Heart right ventricle (tissue), 16 donors: ENCODE measurements at regions not wholly inside any gene's neighbourhood (a gene's known extent, or its start where the extent isn't known, plus 50 kb on each side); places are given as distances from the start of the nearest gene placed in this dataset.

Experiments
- ATAC-seq, 8 donors: fragments of 200-7000 bp; cut with Tn5 transposase; one replicate each; pipeline ENCODE4 v1.9.1; 2020; ENCODE audit warnings: mild to moderate bottlenecking in 8 of 8, moderate library complexity in 8 of 8, moderate number of reproducible peaks in 1 of 8
- DNase-seq, 2 donors: peaks; one replicate each; pipeline ENCODE4 v3.0.0-alpha.2; 2020
- H3K27ac ChIP-seq, 10 donors: fragments of 200-600 bp; sonication (generic) in 2 of 10; one replicate each; pipeline versions ENCODE4 v1.5.0 to v1.8.0; 2020 to 2022; ENCODE audit warnings: mild to moderate bottlenecking in 3 of 10
- H3K27me3 ChIP-seq, 7 donors: fragments of 200-600 bp; one replicate each; pipeline ENCODE4 v1.8.0; 2021 to 2022; ENCODE audit warnings: mild to moderate bottlenecking in 2 of 7
- H3K36me3 ChIP-seq, 9 donors: fragments of 200-600 bp; sonication (generic) in 1 of 9; one replicate each; pipeline versions ENCODE4 v1.5.0 to v1.8.0; 2020 to 2022; ENCODE audit warnings: mild to moderate bottlenecking in 2 of 9
- H3K4me1 ChIP-seq, 9 donors: fragments of 200-600 bp; sonication (generic) in 1 of 9; one replicate each; pipeline versions ENCODE4 v1.5.0 to v1.8.0; 2020 to 2022; ENCODE audit warnings: mild to moderate bottlenecking in 4 of 9
- H3K4me3 ChIP-seq, 10 donors: fragments of 200-600 bp; sonication (generic) in 2 of 10; one replicate each; pipeline versions ENCODE4 v1.5.0 to v1.8.0; 2020 to 2022; ENCODE audit warnings: mild to moderate bottlenecking in 7 of 10, moderate library complexity in 2 of 10
- H3K9me3 ChIP-seq, 11 donors: fragments of 200-600 bp in 10 of 11; sonication (generic) in 2 of 11; one replicate each; pipeline versions ENCODE4 v1.5.0 to v1.8.0; 2013 to 2022; ENCODE audit warnings: mild to moderate bottlenecking in 2 of 11, control low read depth in 1 of 11, moderate library complexity in 1 of 11
- WGBS, 2 donors: extraction: QIAGEN DNeasy Blood & Tissue Kit; methylation state at CpG; one replicate each; pipeline ENCODE4 v1.1.7; 2013; ENCODE audit warnings: inconsistent platforms in 1 of 2; 5-methylcytosine and 5-hydroxymethylcytosine counted together
- intact Hi-C, 10 donors: fragments of 100-400 bp; cut with DNase I; formaldehyde crosslinking; loops; one replicate each; pipeline versions ENCODE4 v1.11.1 to v1.14.2; 2022
- TF ChIP-seq, protein P1 (sequence below), 9 donors: fragments of 200-600 bp; sonication (generic) in 2 of 9; IDR thresholded peaks; one replicate each; pipeline versions ENCODE4 v1.5.0 to v1.8.0; 2021 to 2022; ENCODE audit warnings: antibody characterized with exemption in 9 of 9, mild to moderate bottlenecking in 5 of 9, moderate library complexity in 1 of 9
- donor health status: Arrhythmogenic right ventricular cardiomyopathy.
- donor health status: ischemic (EF 13 %, LVEDD 7.1; RV severe dilation, severe dysfunction).
- donor health status: healthy with polysubstance abuse.
- donor health status: DM: no; HTN: yes; CAD: no.
- donor health status: DM: no; HTN: no; CAD: no.
- donor health status: ischemic (EF 25% LVEDD 6.9; RV normal size, moderate dysfunction).
- donor health status: ischemic (EF 25% LVEDD 5.7; RV mildly dilated, moderate dysfunction).
- donor health status: healthy.
- donor health status: DM: yes; HTN: yes; CAD: no.
- donor health status: Ischemic cardiomyopathy.
- donor health status: ischemic (EF 35%, LVEDD 5.7; RV mildly dilated, moderate dysfunction).
- donor health status: nonischemic (EF 11% LVEDD 7.7; RV severe dilation, severe dysfunction).
- donor health status: DM: yes; HTN: yes; CAD: no.
- donor health status: PGD.
- donor health status: ischemic (EF 29% LVEDD 5.4; RV normal size, mild dysfunction).
- donor health status: nonischemic (EF 23%, LVEDD 6.1; RV moderate dilation, normal function).

DNA sequence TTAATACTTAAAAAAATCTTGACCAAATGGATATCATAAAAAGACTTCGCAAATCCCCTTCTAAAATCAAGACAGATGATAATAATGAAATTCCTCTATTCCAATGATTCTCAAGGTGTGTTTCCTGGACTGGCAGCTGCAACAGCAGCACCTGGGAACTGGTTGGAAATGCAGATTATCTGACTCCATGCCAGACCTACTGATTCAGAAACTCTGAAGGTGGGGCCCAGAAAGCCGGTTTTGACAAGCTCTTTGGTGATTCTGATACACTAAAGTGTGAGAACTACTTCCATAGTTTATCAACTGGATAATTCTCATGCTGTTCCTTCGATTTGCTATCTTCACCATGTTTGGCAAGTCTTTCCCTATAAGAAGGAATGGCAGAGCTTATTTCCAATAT, 252.1 kb downstream of the COL12A1 start:
- no peaks in the 10 kb centered on the region for H3K4me1 ChIP-seq
- H3K9me3 ChIP-seq, result peaks cover 0 to 37% (median 10%) of the 10 kb centered on the region in 11 donors

DNA sequence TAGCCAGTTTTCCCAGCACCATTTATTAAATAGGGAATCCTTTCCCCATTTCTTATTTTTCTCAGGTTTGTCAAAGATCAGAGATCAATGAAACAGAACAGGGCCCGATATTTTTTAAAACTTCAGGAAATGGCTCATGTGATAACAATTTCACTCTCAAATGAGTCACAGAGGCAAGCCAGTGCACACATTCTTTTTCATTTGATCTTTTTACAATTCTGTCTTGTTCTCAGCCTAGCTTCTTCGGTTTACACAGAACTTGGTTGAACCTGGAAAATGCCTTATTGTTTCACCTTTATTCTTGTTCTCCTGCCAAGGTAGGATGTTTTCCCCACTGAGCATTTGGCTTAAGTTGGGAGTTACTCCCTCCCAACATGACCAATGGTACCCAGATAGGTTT, 258.9 kb downstream of the COL12A1 start:
- Histone ChIP-seq H3K9me3 (peaks cover 0 to 14% (median 4%) of the 10 kb centered on the region in 11 donors), H3K4me1 (no peaks in the 10 kb centered on the region), H3K27ac (no peak overlapping the region), H3K4me3 (no peak overlapping the region), H3K36me3 (no peaks in the 10 kb centered on the region), H3K27me3 (no peaks in the 10 kb centered on the region)
- intact Hi-C loops, result no loop called here
- DNase-seq, result no peak
- TF ChIP-seq, protein P1, sequence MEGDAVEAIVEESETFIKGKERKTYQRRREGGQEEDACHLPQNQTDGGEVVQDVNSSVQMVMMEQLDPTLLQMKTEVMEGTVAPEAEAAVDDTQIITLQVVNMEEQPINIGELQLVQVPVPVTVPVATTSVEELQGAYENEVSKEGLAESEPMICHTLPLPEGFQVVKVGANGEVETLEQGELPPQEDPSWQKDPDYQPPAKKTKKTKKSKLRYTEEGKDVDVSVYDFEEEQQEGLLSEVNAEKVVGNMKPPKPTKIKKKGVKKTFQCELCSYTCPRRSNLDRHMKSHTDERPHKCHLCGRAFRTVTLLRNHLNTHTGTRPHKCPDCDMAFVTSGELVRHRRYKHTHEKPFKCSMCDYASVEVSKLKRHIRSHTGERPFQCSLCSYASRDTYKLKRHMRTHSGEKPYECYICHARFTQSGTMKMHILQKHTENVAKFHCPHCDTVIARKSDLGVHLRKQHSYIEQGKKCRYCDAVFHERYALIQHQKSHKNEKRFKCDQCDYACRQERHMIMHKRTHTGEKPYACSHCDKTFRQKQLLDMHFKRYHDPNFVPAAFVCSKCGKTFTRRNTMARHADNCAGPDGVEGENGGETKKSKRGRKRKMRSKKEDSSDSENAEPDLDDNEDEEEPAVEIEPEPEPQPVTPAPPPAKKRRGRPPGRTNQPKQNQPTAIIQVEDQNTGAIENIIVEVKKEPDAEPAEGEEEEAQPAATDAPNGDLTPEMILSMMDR (IDR thresholded peaks at IDR 0.05), result no peak
- ATAC-seq, result no peak
- 67 to 70% methylated on average over 2 of the region's 2 CpGs for WGBS, 2 donors

More for the DNA sequence above, 252.1 kb downstream of the COL12A1 start:
- WGBS, 2 donors, result 66 to 77% methylated on average over 3 of the region's 3 CpGs
- H3K36me3 ChIP-seq, result no peaks in the 10 kb centered on the region
- DNase-seq (no peak), ATAC-seq (no peak)
- no peak overlapping the region for H3K4me3 ChIP-seq
- H3K27ac ChIP-seq, result no peak overlapping the region
- TF ChIP-seq, protein P1 (IDR thresholded peaks at IDR 0.05), result no peak
- intact Hi-C loops, result no loop called here
- H3K27me3 ChIP-seq, result no peaks in the 10 kb centered on the region

DNA sequence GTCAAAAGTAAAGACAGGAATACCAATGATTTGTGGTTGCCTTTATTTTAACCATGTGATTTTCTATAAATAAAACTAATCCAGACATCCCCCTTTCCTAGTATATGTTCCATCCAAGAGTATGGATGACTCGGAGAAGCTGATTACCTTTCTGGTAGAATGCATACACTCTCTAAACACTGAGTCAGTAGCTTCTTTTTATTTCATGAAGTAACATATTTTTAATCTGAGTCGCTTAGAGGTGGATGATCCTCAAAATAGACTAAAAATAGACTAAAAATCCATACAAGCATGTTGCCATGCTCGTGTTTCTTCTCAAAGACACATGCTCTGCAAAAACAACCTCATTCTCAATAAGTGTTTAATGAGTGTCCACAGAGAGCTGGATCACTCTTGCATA, 263.7 kb downstream of the COL12A1 start:
- 67 to 70% methylated on average over 3 of the region's 3 CpGs for WGBS, 2 donors
- no peaks in the 10 kb centered on the region for H3K36me3 ChIP-seq
- H3K27me3 ChIP-seq, result no peaks in the 10 kb centered on the region
- no peak overlapping the region for H3K27ac ChIP-seq
- H3K9me3 ChIP-seq, result no peaks in the 10 kb centered on the region
- H3K4me1 ChIP-seq, result no peaks in the 10 kb centered on the region
- intact Hi-C loops, result no loop called here
- H3K4me3 ChIP-seq, result no peak overlapping the region
- DNase-seq, result no peak
- TF ChIP-seq, protein P1 (IDR thresholded peaks at IDR 0.05), result no peak
- ATAC-seq, result no peak

DNA sequence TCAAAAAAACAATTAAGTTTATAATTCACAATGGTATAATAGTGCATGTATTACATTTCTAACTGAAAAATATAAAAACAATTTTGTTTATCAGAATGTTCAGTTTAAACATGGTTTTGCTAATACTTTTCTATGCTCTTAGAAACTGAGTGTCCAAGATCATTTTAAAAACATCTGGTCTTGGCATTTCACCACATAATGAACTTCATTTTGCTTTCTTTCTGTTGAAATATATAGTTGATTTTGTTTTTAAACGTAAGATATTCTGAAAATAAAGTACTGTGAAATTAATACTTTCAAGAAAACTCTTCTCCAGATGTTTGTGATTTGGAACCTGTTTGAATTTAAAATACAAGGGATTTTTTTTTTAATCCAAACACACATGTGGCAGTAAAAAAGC, 264.4 kb downstream of the COL12A1 start:
- no peak for DNase-seq
- 35 to 37% methylated on average over 1 of the region's 1 CpG for WGBS, 2 donors
- intact Hi-C loops, result no loop called here
- Histone ChIP-seq H3K9me3 (peaks cover 0 to under 1% (median 0%) of the 10 kb centered on the region in 11 donors), H3K4me3 (no peak overlapping the region), H3K27me3 (no peaks in the 10 kb centered on the region), H3K4me1 (no peaks in the 10 kb centered on the region), H3K27ac (no peak overlapping the region), H3K36me3 (no peaks in the 10 kb centered on the region)
- TF ChIP-seq, protein P1 (IDR thresholded peaks at IDR 0.05), result no peak
- no peak for ATAC-seq
